Heart left ventricle (tissue), 16 donors: ENCODE measurements at regions not wholly inside any gene's neighbourhood (a gene's known extent, or its start where the extent isn't known, plus 50 kb on each side); places are given as distances from the start of the nearest gene placed in this dataset.
"Not testable (repeated sequence)": the region's sequence is repeated elsewhere in the genome, so short reads cannot be mapped to it uniquely, and the experiment has no call there.

Experiments
- ATAC-seq, 4 donors: fragments of 200-7000 bp; cut with Tn5 transposase; one replicate each; pipeline ENCODE4 v1.9.1; 2020 to 2022; ENCODE audit warnings: moderate library complexity in 4 of 4, mild to moderate bottlenecking in 3 of 4, moderate number of reproducible peaks in 1 of 4
- DNase-seq, 5 donors: peaks; one replicate each; pipeline ENCODE4 v3.0.0-alpha.2; 2020
- H3K27ac ChIP-seq, 12 donors: fragments of 200-600 bp; sonication (generic) in 4 of 12; one replicate each; pipeline versions ENCODE4 v1.5.0 to v1.8.0; 2016 to 2022; ENCODE audit warnings: mild to moderate bottlenecking in 2 of 12
- H3K27me3 ChIP-seq, 9 donors: fragments of 200-600 bp; sonication (generic) in 2 of 9; one replicate each; pipeline versions ENCODE4 v1.5.1 to v1.8.0; 2016 to 2022; ENCODE audit warnings: mild to moderate bottlenecking in 3 of 9
- H3K36me3 ChIP-seq, 9 donors: fragments of 200-600 bp; sonication (generic) in 2 of 9; one replicate each; pipeline versions ENCODE4 v1.5.0 to v1.8.0; 2018 to 2022; ENCODE audit warnings: mild to moderate bottlenecking in 2 of 9
- H3K4me1 ChIP-seq, 12 donors: fragments of 200-600 bp; sonication (generic) in 4 of 12; one replicate each; pipeline versions ENCODE4 v1.5.0 to v1.8.0; 2016 to 2022; ENCODE audit warnings: mild to moderate bottlenecking in 3 of 12
- H3K4me3 ChIP-seq, 12 donors: fragments of 200-600 bp; sonication (generic) in 4 of 12; one replicate each; pipeline versions ENCODE4 v1.5.0 to v1.8.0; 2017 to 2022; ENCODE audit warnings: mild to moderate bottlenecking in 9 of 12, moderate library complexity in 4 of 12
- H3K9me3 ChIP-seq, 12 donors: fragments of 200-600 bp; sonication (generic) in 4 of 12; one replicate each; pipeline versions ENCODE4 v1.5.0 to v1.8.0; 2016 to 2022; ENCODE audit warnings: mild to moderate bottlenecking in 1 of 12
- WGBS, 4 donors: extraction: QIAGEN DNeasy Blood & Tissue Kit in 2 of 4; methylation state at CpG; one replicate each; pipeline versions ENCODE4 v1.1.5 to v1.1.7; 2013 to 2018; 5-methylcytosine and 5-hydroxymethylcytosine counted together
- intact Hi-C, 10 donors: fragments of 100-400 bp; cut with DNase I; formaldehyde crosslinking; loops; one replicate each; pipeline versions ENCODE4 v1.11.1 to v1.14.2; 2022
- donor health status: ischemic (EF 13 %, LVEDD 7.1; RV severe dilation, severe dysfunction).
- donor health status: healthy with polysubstance abuse.
- donor health status: DM: no; HTN: yes; CAD: no.
- donor health status: DM: no; HTN: no; CAD: no.
- donor health status: ischemic (EF 25% LVEDD 6.9; RV normal size, moderate dysfunction).
- donor health status: ischemic (EF 25% LVEDD 5.7; RV mildly dilated, moderate dysfunction).
- donor health status: healthy.
- donor health status: DM: yes; HTN: yes; CAD: no.
- donor health status: ischemic (EF 35%, LVEDD 5.7; RV mildly dilated, moderate dysfunction).
- donor health status: nonischemic (EF 11% LVEDD 7.7; RV severe dilation, severe dysfunction).
- donor health status: DM: yes; HTN: yes; CAD: no.
- donor health status: PGD.
- donor health status: ischemic (EF 29% LVEDD 5.4; RV normal size, mild dysfunction).
- donor health status: nonischemic (EF 23%, LVEDD 6.1; RV moderate dilation, normal function).

GRCh38 chr21:6557415-6557814, 3964.0 kb upstream of the TPTE start:
- H3K9me3 ChIP-seq, ATAC-seq, H3K4me3 ChIP-seq, H3K27ac ChIP-seq, DNase-seq, H3K36me3 ChIP-seq, H3K4me1 ChIP-seq, H3K27me3 ChIP-seq, intact Hi-C loops: not testable (repeated sequence)
- WGBS, 4 donors = 89% methylated on average over 5 of the region's 14 CpGs; no CpG with 5 or more reads in 3 of the 4 donors

DNA sequence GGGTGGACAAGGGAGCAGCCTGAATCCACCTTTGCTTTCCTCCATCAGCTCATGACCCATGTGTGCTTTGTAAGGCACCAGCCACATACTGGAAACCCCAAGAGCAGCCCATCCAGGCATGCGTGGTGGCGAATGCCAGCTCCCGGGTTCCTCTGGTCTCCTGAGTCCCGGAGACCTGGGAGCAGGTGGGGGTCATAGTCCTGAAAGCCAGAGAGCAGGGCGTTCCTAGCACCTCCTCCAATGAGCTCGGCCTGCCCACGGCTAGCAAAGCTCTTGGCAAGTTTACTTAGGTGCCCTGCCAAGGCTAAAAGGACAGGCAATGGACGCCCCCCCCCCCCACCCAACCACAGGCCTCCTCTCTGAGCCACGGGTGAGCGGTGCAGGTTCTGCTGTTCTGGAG, 3960.2 kb upstream of the TPTE start:
- H3K4me3 ChIP-seq, intact Hi-C loops, H3K9me3 ChIP-seq, H3K4me1 ChIP-seq, ATAC-seq, DNase-seq, H3K36me3 ChIP-seq, H3K27me3 ChIP-seq, H3K27ac ChIP-seq: not testable (repeated sequence)
- 59% methylated on average over 3 of the region's 10 CpGs; no CpG with 5 or more reads in 3 of the 4 donors for WGBS, 4 donors

- intact Hi-C loops, H3K27me3 ChIP-seq, H3K36me3 ChIP-seq, H3K27ac ChIP-seq, H3K9me3 ChIP-seq, ATAC-seq, DNase-seq, H3K4me1 ChIP-seq, H3K4me3 ChIP-seq: not testable (repeated sequence)
- WGBS, 4 donors = no CpG with 5 or more reads among the region's 9 CpGs
Measured at GRCh38 chr21:6561578-6561977, 3959.8 kb upstream of the TPTE start.

- ATAC-seq = not testable (repeated sequence)
- peak in 3 of 5 donors; percentile 6 to 22 (median 13) for DNase-seq
Measured at GRCh38 chr21:6564543-6565166, 3956.7 kb upstream of the TPTE start.

DNA sequence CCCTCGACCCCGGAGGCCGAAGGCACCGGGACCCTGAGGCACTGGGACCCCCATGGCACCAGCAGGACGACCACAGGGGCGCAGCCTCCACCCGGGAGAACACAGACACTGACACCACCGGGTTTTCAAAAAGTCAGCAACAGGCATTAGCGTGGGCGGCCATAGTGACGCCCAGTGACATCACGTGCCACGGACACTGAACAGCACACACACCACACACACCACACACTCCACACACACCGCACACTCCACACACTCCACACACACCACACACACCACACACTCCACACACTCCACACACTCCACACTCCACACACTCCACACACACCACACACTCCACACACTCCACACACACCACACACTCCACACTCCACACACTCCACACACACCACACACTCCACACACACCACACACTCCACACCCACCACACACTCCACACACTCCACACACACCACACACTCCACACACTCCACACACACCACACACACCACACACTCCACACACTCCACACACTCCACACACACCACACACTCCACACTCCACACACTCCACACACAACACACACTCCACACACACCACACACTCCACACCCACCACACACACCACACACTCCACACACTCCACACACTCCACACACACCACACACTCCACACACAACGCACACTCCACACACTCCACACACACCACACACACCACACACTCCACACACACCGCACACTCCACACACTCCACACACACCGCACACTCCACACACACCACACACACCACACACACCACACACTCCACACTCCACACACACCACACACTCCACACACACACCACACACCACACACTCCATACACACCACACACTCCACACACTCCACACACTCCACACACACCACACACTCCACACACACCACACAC, 3955.9 kb upstream of the TPTE start:
- H3K4me1 ChIP-seq, H3K9me3 ChIP-seq, H3K27ac ChIP-seq, H3K36me3 ChIP-seq, H3K27me3 ChIP-seq, intact Hi-C loops: not testable (repeated sequence)
- H3K4me3 ChIP-seq = peak overlapping the region in 3 of 12 donors; percentile 19 to 26 (median 24)
- WGBS, 4 donors = 25 to 50% (median 37%) methylated on average over 5 to 13 of the region's 17 CpGs
- ATAC-seq (peak in 1 of 4 donors; percentile 9), DNase-seq (peak; percentile 4 to 33 (median 15))

More at GRCh38 chr21:6564543-6565166, 3956.7 kb upstream of the TPTE start:
- 12 to 14% methylated on average over 10 to 12 of the region's 44 CpGs; no CpG with 5 or more reads in 2 of the 4 donors for WGBS, 4 donors
- intact Hi-C loops, H3K4me1 ChIP-seq, H3K9me3 ChIP-seq, H3K27ac ChIP-seq, H3K27me3 ChIP-seq, H3K36me3 ChIP-seq: not testable (repeated sequence)
- peak overlapping the region in 4 of 12 donors; percentile 19 to 26 (median 22) for H3K4me3 ChIP-seq

- H3K36me3 ChIP-seq, intact Hi-C loops, ATAC-seq, H3K9me3 ChIP-seq, H3K27ac ChIP-seq, H3K4me3 ChIP-seq, H3K27me3 ChIP-seq, DNase-seq, H3K4me1 ChIP-seq: not testable (repeated sequence)
- 94 to 96% methylated on average over 3 to 4 of the region's 5 CpGs; no CpG with 5 or more reads in 2 of the 4 donors for WGBS, 4 donors
Measured at GRCh38 chr21:6567542-6567941, 3953.8 kb upstream of the TPTE start.

- H3K4me1 ChIP-seq, DNase-seq, intact Hi-C loops, H3K36me3 ChIP-seq, H3K9me3 ChIP-seq, H3K27ac ChIP-seq, H3K4me3 ChIP-seq, H3K27me3 ChIP-seq: not testable (repeated sequence)
- WGBS, 4 donors = no CpG with 5 or more reads among the region's 16 CpGs
- peak; percentile 30 to 73 (median 67) for ATAC-seq
Measured at GRCh38 chr21:6569152-6569551, 3952.2 kb upstream of the TPTE start.

GRCh38 chr21:6569587-6570392, 3951.6 kb upstream of the TPTE start:
- intact Hi-C loops = not testable (repeated sequence)
- no CpG with 5 or more reads among the region's 19 CpGs for WGBS, 4 donors

GRCh38 chr21:6570700-6571368, 3950.5 kb upstream of the TPTE start:
- H3K4me3 ChIP-seq, DNase-seq, H3K9me3 ChIP-seq, H3K27ac ChIP-seq, intact Hi-C loops, H3K36me3 ChIP-seq, H3K4me1 ChIP-seq, H3K27me3 ChIP-seq: not testable (repeated sequence)
- WGBS, 4 donors = no CpG with 5 or more reads among the region's 24 CpGs
- ATAC-seq = peak in 3 of 4 donors; percentile 2 to 21 (median 8)

More at GRCh38 chr21:6569587-6570392, 3951.6 kb upstream of the TPTE start:
- not testable (repeated sequence) for H3K4me3 ChIP-seq, H3K27me3 ChIP-seq, H3K36me3 ChIP-seq, H3K27ac ChIP-seq, H3K4me1 ChIP-seq, H3K9me3 ChIP-seq, DNase-seq
- peak; percentile 83 to 93 (median 87) for ATAC-seq

DNA sequence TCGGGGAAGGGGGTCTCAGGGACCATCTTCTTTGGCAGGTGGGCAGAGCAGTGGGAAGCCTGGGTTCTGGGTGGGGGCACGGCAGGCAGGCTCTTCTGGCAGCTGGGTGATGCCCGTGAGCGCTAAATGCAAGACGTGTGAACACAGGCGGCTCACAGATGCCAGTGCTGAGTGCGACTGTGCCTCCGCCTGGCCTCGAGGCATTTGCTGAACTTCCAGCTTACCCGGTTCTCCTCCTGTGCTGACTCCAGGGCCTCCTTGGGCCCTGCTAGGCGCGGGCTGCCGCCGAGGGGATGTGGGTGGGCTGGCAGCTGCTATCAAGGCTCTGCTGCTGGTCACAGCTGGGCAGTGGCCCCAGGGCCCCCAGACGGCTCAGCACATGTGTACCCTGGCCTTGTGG, 3947.8 kb upstream of the TPTE start:
- H3K27ac ChIP-seq, H3K36me3 ChIP-seq, ATAC-seq, intact Hi-C loops, H3K27me3 ChIP-seq, DNase-seq, H3K9me3 ChIP-seq, H3K4me3 ChIP-seq, H3K4me1 ChIP-seq: not testable (repeated sequence)
- no CpG with 5 or more reads among the region's 15 CpGs for WGBS, 4 donors
